Activated T-cell treated with anti-CD3 and anti-CD28 coated beads, Interleukin-2, amount 50 U/mL, for 4 hours (primary cell): ENCODE measurements at regions not wholly inside any gene's neighbourhood (a gene's known extent, or its start where the extent isn't known, plus 50 kb on each side); places are given as distances from the start of the nearest gene placed in this dataset.
"Not testable (repeated sequence)": the region's sequence is repeated elsewhere in the genome, so short reads cannot be mapped to it uniquely, and the experiment has no call there.

ENCODE experiments used
- ATAC-seq, 2 donors: fragments of 200-7000 bp; cut with Tn5 transposase; one replicate each; pipeline ENCODE4 v1.10.0; 2021
- DNase-seq: peaks from one replicate; pipeline ENCODE4 v3.0.0-alpha.2; 2020
- H3K27me3 Mint-ChIP-seq: one replicate; pipeline ENCODE4 v1.8.0; 2021; ENCODE audit warnings: low read depth, mixed read lengths
- H3K36me3 Mint-ChIP-seq: one replicate; pipeline ENCODE4 v1.8.0; 2022; ENCODE audit warnings: mixed read lengths; ENCODE audit not compliant: insufficient read depth
- H3K4me1 Mint-ChIP-seq: one replicate; pipeline ENCODE4 v1.8.0; 2021; ENCODE audit warnings: low read depth, mixed read lengths
- H3K4me3 Mint-ChIP-seq: one replicate; pipeline ENCODE4 v1.8.0; 2021; ENCODE audit warnings: mild to moderate bottlenecking, moderate library complexity, mixed read lengths
- H3K9me3 Mint-ChIP-seq: one replicate; pipeline ENCODE4 v1.8.0; 2021; ENCODE audit warnings: mixed read lengths

- H3K9me3 Mint-ChIP-seq = peaks cover 5% of the 10 kb centered on the region
- ATAC-seq (no peak), DNase-seq (no peak)
- H3K4me1 Mint-ChIP-seq = no peaks in the 10 kb centered on the region
- H3K36me3 Mint-ChIP-seq = no peaks in the 10 kb centered on the region
- peaks cover 10% of the 10 kb centered on the region for H3K27me3 Mint-ChIP-seq
- no peak overlapping the region for H3K4me3 Mint-ChIP-seq
Measured at GRCh38 chr16:13829697-13830299, 90.2 kb upstream of the ERCC4 start.

GRCh38 chr16:13833515-13833914, 86.4 kb upstream of the ERCC4 start:
- Mint-ChIP-seq H3K27me3 (peaks cover 15% of the 10 kb centered on the region), H3K4me3 (no peak overlapping the region), H3K9me3 (no peaks in the 10 kb centered on the region), H3K36me3 (no peaks in the 10 kb centered on the region), H3K4me1 (no peaks in the 10 kb centered on the region)
- ATAC-seq (no peak), DNase-seq (no peak)

- no peaks in the 10 kb centered on the region for H3K36me3 Mint-ChIP-seq
- DNase-seq (no peak), ATAC-seq (no peak)
- no peak overlapping the region for H3K4me3 Mint-ChIP-seq
- peaks cover 15% of the 10 kb centered on the region for H3K27me3 Mint-ChIP-seq
- H3K4me1 Mint-ChIP-seq = no peaks in the 10 kb centered on the region
- no peaks in the 10 kb centered on the region for H3K9me3 Mint-ChIP-seq
Measured at GRCh38 chr16:13835387-13835786, 84.6 kb upstream of the ERCC4 start.

GRCh38 chr16:13835935-13836730, 83.8 kb upstream of the ERCC4 start:
- no peaks in the 10 kb centered on the region for H3K36me3 Mint-ChIP-seq
- DNase-seq = no peak
- no peaks in the 10 kb centered on the region for H3K4me1 Mint-ChIP-seq
- H3K9me3 Mint-ChIP-seq = no peaks in the 10 kb centered on the region
- ATAC-seq = no peak
- H3K4me3 Mint-ChIP-seq = no peak overlapping the region
- peaks cover 15% of the 10 kb centered on the region for H3K27me3 Mint-ChIP-seq

GRCh38 chr16:13838401-13839190, 81.4 kb upstream of the ERCC4 start:
- no peak overlapping the region for H3K4me3 Mint-ChIP-seq
- no peak for DNase-seq
- H3K9me3 Mint-ChIP-seq = no peaks in the 10 kb centered on the region
- ATAC-seq = no peak
- no peaks in the 10 kb centered on the region for H3K36me3 Mint-ChIP-seq
- H3K4me1 Mint-ChIP-seq = no peaks in the 10 kb centered on the region
- H3K27me3 Mint-ChIP-seq = peaks cover 8% of the 10 kb centered on the region

GRCh38 chr16:13839577-13839976, 80.4 kb upstream of the ERCC4 start:
- Mint-ChIP-seq H3K36me3 (no peaks in the 10 kb centered on the region), H3K4me1 (no peaks in the 10 kb centered on the region), H3K4me3 (no peak overlapping the region), H3K9me3 (no peaks in the 10 kb centered on the region), H3K27me3 (peaks cover 5% of the 10 kb centered on the region)
- ATAC-seq (no peak), DNase-seq (no peak)

- H3K36me3 Mint-ChIP-seq = no peaks in the 10 kb centered on the region
- ATAC-seq = no peak
- no peaks in the 10 kb centered on the region for H3K4me1 Mint-ChIP-seq
- DNase-seq = no peak
- H3K4me3 Mint-ChIP-seq = no peak overlapping the region
- peaks cover 18% of the 10 kb centered on the region for H3K27me3 Mint-ChIP-seq
- H3K9me3 Mint-ChIP-seq = peaks cover 6% of the 10 kb centered on the region
Measured at GRCh38 chr16:13845232-13845631, 74.7 kb upstream of the ERCC4 start.

GRCh38 chr16:13848795-13849194, 71.2 kb upstream of the ERCC4 start:
- ATAC-seq (no peak), DNase-seq (no peak)
- Mint-ChIP-seq H3K4me1 (no peaks in the 10 kb centered on the region), H3K9me3 (peaks cover 11% of the 10 kb centered on the region), H3K4me3 (no peak overlapping the region), H3K36me3 (peaks cover 1% of the 10 kb centered on the region), H3K27me3 (peaks cover 24% of the 10 kb centered on the region)

- peaks cover 24% of the 10 kb centered on the region for H3K27me3 Mint-ChIP-seq
- DNase-seq, ATAC-seq, H3K36me3 Mint-ChIP-seq, H3K4me3 Mint-ChIP-seq, H3K4me1 Mint-ChIP-seq: not testable (repeated sequence)
- H3K9me3 Mint-ChIP-seq = peaks cover 11% of the 10 kb centered on the region
Measured at GRCh38 chr16:13850173-13850572, 69.8 kb upstream of the ERCC4 start.

- H3K9me3 Mint-ChIP-seq = peaks cover 5% of the 10 kb centered on the region
- H3K4me3 Mint-ChIP-seq = no peak overlapping the region
- peaks cover 1% of the 10 kb centered on the region for H3K36me3 Mint-ChIP-seq
- peaks cover 22% of the 10 kb centered on the region for H3K27me3 Mint-ChIP-seq
- no peaks in the 10 kb centered on the region for H3K4me1 Mint-ChIP-seq
- no peak for ATAC-seq
- DNase-seq = no peak
Measured at GRCh38 chr16:13852827-13853226, 67.1 kb upstream of the ERCC4 start.

- Mint-ChIP-seq H3K27me3 (peaks cover 19% of the 10 kb centered on the region), H3K4me3 (no peak overlapping the region), H3K9me3 (peaks cover 2% of the 10 kb centered on the region), H3K36me3 (peaks cover under 1% of the 10 kb centered on the region), H3K4me1 (no peaks in the 10 kb centered on the region)
- no peak for DNase-seq
- no peak for ATAC-seq
Measured at GRCh38 chr16:13856398-13856797, 63.6 kb upstream of the ERCC4 start.

- DNase-seq (no peak), ATAC-seq (no peak)
- Mint-ChIP-seq H3K9me3 (no peaks in the 10 kb centered on the region), H3K4me3 (no peak overlapping the region), H3K36me3 (no peaks in the 10 kb centered on the region), H3K27me3 (peaks cover 18% of the 10 kb centered on the region), H3K4me1 (no peaks in the 10 kb centered on the region)
Measured at GRCh38 chr16:13856811-13857511, 63.0 kb upstream of the ERCC4 start.

- ATAC-seq (no peak), DNase-seq (no peak)
- peaks cover 5% of the 10 kb centered on the region for H3K9me3 Mint-ChIP-seq
- no peak overlapping the region for H3K4me3 Mint-ChIP-seq
- no peaks in the 10 kb centered on the region for H3K4me1 Mint-ChIP-seq
- H3K27me3 Mint-ChIP-seq = peaks cover 18% of the 10 kb centered on the region
- no peaks in the 10 kb centered on the region for H3K36me3 Mint-ChIP-seq
Measured at GRCh38 chr16:13858873-13859580, 60.9 kb upstream of the ERCC4 start.
